ENCODE measurements at regions not wholly inside any gene's neighbourhood (a gene's known extent, or its start where the extent isn't known, plus 50 kb on each side); places are given as distances from the start of the nearest gene placed in this dataset.
"Not testable (repeated sequence)": the region's sequence is repeated elsewhere in the genome, so short reads cannot be mapped to it uniquely, and the experiment has no call there.

DNA sequence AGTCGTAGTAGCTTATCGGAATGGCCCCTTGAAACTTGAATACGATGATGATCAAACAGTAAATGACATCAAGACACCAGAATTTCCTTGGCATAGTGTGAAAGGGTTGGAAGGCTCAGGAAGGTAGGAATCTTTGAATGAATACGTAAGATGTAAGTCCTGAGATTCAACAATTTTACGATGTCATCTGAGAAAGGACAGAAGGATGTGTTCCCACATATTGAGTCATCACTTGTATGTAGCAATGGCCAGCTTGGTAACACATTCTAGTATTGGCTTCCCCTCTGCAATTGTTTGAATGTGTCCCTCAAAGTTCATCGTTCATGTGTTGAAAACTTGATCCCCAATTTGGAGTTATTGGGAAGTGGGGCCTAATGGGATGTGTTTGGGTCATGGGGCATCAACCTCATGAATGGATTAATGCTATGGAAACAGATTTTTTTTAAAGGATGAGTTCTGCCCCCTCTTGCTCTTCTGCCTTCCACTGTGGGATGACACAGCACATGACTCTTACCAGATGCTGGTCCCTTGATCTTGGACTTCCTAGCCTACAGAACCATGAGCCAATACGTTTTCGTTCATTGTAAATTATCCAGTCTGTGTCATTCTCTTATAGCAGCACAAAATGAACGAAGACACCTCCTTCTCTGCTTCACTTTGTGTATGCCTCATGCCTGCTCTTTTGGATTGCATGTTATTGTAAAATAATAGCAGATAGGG is 284.6 kb downstream of the BCAT1 start:
- no peak for DNase-seq

DNA sequence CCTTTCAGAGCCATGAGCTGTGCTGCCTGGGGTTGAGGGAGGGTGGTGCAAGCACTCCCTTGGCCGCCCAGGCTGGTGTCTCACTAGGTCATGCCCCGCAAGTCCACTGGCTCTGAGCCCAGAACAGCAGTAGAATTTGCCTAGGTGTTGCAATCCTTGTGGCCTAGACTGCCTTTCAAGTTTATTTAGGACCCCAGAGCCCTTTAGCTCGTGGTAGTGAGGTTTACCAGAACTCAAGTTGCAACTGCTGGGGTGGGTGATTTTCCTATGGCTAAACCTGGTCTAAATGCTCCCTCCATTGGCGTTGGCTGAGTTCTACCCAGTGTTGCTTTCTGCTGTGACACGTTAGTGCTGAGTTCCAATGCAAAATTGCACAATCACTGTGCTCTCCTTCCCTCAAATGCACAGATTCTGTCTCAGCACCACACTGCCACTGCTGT is 287.2 kb downstream of the BCAT1 start:
- DNase-seq: no peak

DNA sequence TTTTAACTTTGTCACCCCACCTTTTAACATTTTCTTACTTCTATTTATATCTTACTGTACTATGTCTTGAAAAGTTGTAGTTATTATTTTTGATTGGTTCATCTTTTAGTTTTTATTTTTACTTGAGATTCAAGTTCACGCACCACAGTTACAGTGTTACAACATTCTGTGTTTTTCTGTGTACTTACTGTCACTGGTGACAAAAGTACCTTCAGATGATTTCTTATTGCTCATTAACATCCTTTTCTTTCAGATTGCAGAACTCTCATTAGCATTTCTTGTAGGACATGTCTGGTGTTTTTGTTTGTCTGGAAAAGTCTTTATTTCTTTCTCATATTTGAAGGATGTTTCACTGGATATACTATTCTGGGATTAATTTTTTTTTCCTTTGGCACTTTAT is 289.9 kb downstream of the BCAT1 start:
- no peak for DNase-seq

DNA sequence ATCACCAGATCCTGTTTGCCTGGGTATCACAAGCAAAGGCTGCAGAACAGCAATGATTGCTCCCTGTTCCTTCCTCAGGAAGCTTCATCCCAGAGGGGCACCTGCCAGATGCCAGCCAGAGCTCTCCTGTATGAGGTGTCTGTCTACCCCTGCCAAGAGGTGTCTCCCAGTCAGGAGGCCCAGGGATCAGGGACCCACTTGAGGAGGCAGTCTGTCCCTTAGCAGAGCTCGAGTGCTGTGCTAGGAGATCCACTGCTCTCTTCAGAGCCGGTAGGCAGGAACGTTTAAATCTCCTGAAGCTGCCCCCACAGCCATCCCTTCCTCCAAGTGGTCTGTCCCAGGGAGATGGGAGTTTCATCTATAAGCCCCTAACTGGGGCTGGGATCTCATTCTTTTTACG is 294.6 kb downstream of the BCAT1 start:
- not testable (repeated sequence) for DNase-seq

DNA sequence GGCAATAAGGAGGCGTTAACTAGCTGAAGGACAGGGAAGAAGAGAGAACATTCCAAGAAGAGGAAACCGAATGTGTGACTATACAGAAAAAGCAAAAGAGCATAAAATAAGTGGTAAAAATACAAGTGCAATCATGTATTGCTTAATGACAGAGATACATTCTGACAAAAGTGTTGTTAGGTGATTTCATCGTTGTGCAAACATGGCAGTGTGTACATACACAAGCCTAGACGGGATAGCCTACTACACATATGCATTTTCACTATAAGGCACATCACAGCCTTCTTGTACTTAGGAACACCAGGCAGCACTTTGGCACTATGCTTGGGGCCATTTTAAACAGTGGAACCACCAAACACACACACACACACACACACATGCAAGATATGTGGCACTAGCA is 299.3 kb downstream of the BCAT1 start:
- no peak for DNase-seq

DNA sequence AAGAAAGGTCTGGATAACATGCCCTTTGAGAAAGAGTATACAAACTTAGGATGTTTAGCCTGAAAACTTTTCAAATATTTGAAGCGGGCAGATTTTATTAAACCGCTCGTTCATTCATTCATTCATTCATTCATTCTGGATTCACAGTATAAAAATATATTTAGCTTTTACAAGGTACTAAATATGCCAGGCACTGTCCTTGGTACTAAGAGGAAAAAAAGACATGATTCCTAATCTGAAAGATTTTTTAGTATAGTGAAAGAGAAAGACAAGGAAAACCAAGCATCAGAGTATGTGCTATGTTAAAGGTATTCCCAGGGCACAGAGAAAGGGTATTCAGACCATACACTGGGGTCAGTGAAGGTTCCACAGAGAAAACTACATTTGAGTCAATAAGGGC is 299.7 kb downstream of the BCAT1 start:
- DNase-seq: no peak

GRCh38 chr12:24645254-24645653 is 303.6 kb downstream of the BCAT1 start:
- DNase-seq: no peak

GRCh38 chr12:24643120-24644119 is 305.5 kb downstream of the BCAT1 start:
- DNase-seq: no peak

DNA sequence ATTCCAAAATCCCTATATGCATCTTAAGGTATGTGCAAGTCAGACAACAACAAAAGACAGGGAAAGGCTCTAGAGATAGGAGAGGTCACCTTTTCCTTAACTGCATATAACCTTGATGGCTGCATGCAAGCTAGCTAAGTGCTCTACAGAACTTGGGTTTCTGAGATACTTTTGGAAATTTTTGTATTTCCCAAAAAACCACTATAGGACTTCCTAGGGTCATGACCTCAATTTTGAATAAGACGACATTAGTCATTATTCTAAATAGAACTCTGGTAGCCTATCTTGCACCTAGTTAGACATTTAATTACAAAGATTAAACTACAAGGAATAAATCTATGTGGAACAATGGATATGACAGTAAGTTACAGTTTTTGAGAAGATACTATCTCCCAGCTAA is 309.3 kb downstream of the BCAT1 start:
- no peak for DNase-seq

- DNase-seq: no peak
Measured at GRCh38 chr12:24632466-24632865, 316.4 kb downstream of the BCAT1 start.

- DNase-seq: no peak
Measured at GRCh38 chr12:24631676-24632426, 317.1 kb downstream of the BCAT1 start.

- DNase-seq: no peak
Measured at GRCh38 chr12:24630856-24631255, 318.0 kb downstream of the BCAT1 start.

DNA sequence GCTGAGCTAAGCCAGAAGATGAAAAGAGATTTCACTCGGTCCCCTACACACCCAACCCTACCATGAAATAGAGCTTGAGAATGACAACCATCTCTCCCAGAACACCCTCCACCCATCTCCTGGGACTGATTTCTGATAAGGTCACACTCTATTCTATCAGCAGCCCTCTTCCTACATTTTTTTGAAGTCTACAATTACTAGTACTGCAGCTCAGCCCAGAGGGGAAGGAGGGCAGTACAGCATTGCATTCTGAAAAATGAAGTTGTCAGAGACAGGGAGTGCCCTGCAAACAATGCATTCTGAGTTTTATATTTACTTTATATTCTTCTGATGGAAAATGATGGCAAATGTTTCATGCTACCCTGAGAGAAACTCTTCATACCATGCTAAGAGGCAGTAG is 318.5 kb downstream of the BCAT1 start:
- no peak for DNase-seq

GRCh38 chr12:24625103-24625502 is 323.8 kb downstream of the BCAT1 start:
- no peak for DNase-seq

DNA sequence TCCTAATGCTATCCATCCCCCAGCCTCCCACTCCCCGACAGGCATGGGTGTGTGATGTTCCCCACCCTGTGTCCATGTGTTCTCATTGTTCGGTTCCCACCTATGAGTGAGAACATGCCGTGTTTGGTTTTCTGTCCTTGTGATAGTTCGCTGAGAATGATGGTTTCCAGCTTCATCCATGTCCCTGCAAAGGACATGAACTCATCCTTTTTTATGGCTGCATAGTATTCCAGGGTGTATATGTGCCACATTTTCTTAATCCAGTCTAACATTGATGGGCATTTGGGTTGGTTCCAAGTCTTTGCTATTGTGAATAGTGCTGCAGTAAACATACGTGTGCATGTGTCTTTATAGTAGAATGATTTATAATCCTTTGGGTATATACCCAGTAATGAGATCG is 328.9 kb downstream of the BCAT1 start:
- not testable (repeated sequence) for DNase-seq

GRCh38 chr12:24617471-24617870 is 331.4 kb downstream of the BCAT1 start:
- DNase-seq: peak; percentile 68

- no peak for DNase-seq
Measured at GRCh38 chr12:24615967-24616411, 332.9 kb downstream of the BCAT1 start.

DNA sequence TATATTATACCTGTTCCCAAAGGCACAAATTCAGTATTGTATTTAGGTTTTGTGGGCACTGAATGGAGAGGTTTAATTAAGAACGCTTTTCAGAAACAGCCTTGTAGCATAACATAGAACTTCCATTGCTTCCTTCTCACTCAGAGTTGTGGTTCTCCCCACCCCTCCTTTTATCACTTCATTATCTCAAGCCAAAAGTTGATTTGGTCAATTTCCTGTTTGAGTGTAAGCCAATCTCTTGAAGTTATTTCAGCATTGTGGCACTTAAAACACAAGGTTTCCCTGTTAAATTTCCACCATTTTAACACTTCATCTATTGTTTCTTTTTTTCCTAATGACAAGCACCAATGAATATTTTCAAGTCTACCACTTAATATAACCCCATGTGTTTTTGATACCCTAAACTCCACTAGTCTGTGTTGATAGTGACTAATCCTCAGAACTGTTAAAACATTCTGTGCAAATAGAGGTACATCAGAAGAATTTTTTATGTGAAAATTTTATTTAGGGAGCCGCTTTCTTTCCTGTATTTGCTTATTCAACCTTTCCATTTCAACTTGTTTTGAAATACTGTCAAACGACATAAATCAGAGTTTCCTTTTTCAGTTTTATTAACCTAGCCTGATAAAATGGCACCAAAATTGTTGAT is 340.1 kb downstream of the BCAT1 start:
- DNase-seq: peak; percentile 42

GRCh38 chr12:24608108-24608507 is 340.8 kb downstream of the BCAT1 start:
- DNase-seq: no peak

DNA sequence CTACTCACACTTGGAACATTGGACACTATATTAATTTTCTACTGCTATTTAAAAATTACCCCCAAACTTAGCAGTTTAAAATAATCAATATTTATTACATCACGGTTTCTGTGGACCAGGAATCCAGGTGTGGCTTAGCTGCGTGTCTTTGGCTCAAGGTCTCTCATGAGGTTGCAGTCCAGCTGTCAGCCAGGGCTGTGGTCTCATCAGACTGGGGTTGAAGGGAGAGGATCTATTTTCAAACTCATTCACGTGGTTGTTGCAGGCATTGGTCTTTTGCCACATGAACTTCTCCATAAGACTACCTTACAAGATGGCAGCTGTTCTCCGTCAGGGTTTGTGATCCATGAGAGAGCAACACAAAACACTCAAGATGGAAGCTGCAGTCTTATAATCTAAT is 343.0 kb downstream of the BCAT1 start:
- no peak for DNase-seq

DNA sequence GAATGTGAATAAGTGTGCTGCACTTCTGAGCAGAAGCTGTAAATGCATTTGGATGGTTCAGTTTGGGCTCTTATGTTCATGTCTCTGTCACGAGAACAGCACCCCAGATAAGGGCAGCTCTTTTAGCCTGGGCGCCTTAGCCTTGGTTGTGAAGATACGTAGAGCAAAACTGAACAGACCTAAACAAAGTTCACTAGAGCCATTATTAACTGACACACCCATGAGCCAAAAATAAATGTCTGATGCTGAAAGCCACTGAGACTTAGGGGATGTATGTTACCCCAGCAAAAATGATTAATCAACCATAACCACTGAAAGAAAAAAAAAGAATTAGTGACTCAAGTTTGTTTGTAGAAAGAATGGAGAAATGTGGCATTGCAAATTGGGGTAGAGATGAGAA is 343.4 kb downstream of the BCAT1 start:
- DNase-seq: no peak

- DNase-seq: no peak
Measured at GRCh38 chr12:24603371-24603770, 345.5 kb downstream of the BCAT1 start.
